IMR-90 (cell line): ENCODE measurements at regions not wholly inside any gene's neighbourhood (a gene's known extent, or its start where the extent isn't known, plus 50 kb on each side); places are given as distances from the start of the nearest gene placed in this dataset.
A peak's percentile ranks its signal among the peaks of the same experiment; 100 is the strongest.

Source experiments
- ATAC-seq: fragments of 200-7000 bp; cut with Tn5 transposase; 2 replicates; pipeline ENCODE4 v1.9.1; 2020; ENCODE audit warnings: low read depth, mild to moderate bottlenecking, moderate library complexity
- BruUV-seq: library from RNA; stranded (reverse); fragments of 400-500 nt; replicated peaks from 2 replicates; lab custom pipeline; 2021; lab: Mats Ljungman, UMichigan
- CTCF ChIA-PET: fragments of 300-600 bp; formaldehyde crosslinking; extraction: SDS; loops from one replicate; lab custom pipeline; 2021; ENCODE audit warnings: antibody characterized with exemption; lab: Yijun Ruan, JAX
- POLR2A ChIA-PET: fragments of 300-600 bp; sonication (Branson Sonifier 250); formaldehyde crosslinking; loops from one replicate; lab custom pipeline; 2022; ENCODE audit warnings: antibody characterized with exemption; ENCODE audit not compliant: unreplicated experiment; lab: Charles Lee
- DNase-seq: peaks from one replicate; pipeline ENCODE4 v3.0.0; 2013
- H2AFZ ChIP-seq: replicated peaks from 2 replicates; pipeline ENCODE3; 2013; ENCODE audit warnings: low read length, mild to moderate bottlenecking; ENCODE audit not compliant: poor library complexity
- H2AK5ac ChIP-seq: 2 replicates; pipeline ENCODE4 v1.6.1; 2013; ENCODE audit warnings: low read depth, low read length, inconsistent platforms
- H2AK9ac ChIP-seq: replicated peaks from 2 replicates; pipeline ENCODE3; 2013; ENCODE audit warnings: mild to moderate bottlenecking, low read depth, low read length, moderate library complexity; ENCODE audit not compliant: poor library complexity
- H2BK120ac ChIP-seq: 2 replicates; pipeline ENCODE4 v1.6.1; 2013; ENCODE audit warnings: low read depth, low read length, inconsistent platforms
- H2BK15ac ChIP-seq: 3 replicates; pipeline ENCODE4 v1.6.1; 2013; ENCODE audit warnings: low read depth, low read length, inconsistent platforms
- H2BK20ac ChIP-seq: 2 replicates; pipeline ENCODE4 v1.6.1; 2013; ENCODE audit warnings: low read depth, mild to moderate bottlenecking, inconsistent platforms, low read length, moderate library complexity
- H2BK5ac ChIP-seq: 2 replicates; pipeline ENCODE4 v1.6.1; 2013; ENCODE audit warnings: mild to moderate bottlenecking, low read depth, low read length, inconsistent platforms; ENCODE audit not compliant: poor library complexity, severe bottlenecking
- H3K14ac ChIP-seq: replicated peaks from 2 replicates; pipeline ENCODE4 v1.6.1; 2013; ENCODE audit warnings: low read depth, low read length, inconsistent platforms
- H3K18ac ChIP-seq: 2 replicates; pipeline ENCODE4 v1.6.1; 2013; ENCODE audit warnings: low read depth, low read length, control low read depth
- H3K23ac ChIP-seq: 2 replicates; pipeline ENCODE4 v1.6.1; 2013; ENCODE audit warnings: low read depth, low read length, inconsistent platforms
- H3K27ac ChIP-seq: 2 replicates; pipeline ENCODE4 v1.5.1; 2013; ENCODE audit warnings: mild to moderate bottlenecking, control low read depth, low read length; ENCODE audit not compliant: insufficient read depth
- H3K27me3 ChIP-seq: 2 replicates; pipeline ENCODE4 v1.6.1; 2013; ENCODE audit warnings: low read length; ENCODE audit not compliant: control insufficient read depth, insufficient read depth
- H3K36me3 ChIP-seq: 2 replicates; pipeline ENCODE4 v1.6.1; 2013; ENCODE audit warnings: low read length, mixed read lengths; ENCODE audit not compliant: control insufficient read depth, insufficient read depth
- H3K4ac ChIP-seq: 2 replicates; pipeline ENCODE4 v1.6.1; 2013; ENCODE audit warnings: low read depth, low read length, inconsistent platforms
- H3K4me1 ChIP-seq: 2 replicates; pipeline ENCODE4 v1.6.1; 2013; ENCODE audit warnings: low read length, mixed read lengths; ENCODE audit not compliant: control insufficient read depth, insufficient read depth
- H3K4me2 ChIP-seq: 2 replicates; pipeline ENCODE4 v1.6.1; 2013; ENCODE audit warnings: low read depth, mild to moderate bottlenecking, control low read depth, low read length, moderate library complexity
- H3K4me3 ChIP-seq: 2 replicates; pipeline ENCODE4 v1.5.1; 2013; ENCODE audit warnings: low read depth, mild to moderate bottlenecking, control low read depth, low read length, moderate library complexity; ENCODE audit not compliant: insufficient read depth
- H3K56ac ChIP-seq: 2 replicates; pipeline ENCODE4 v1.6.1; 2013; ENCODE audit warnings: low read length, inconsistent platforms; ENCODE audit not compliant: insufficient read depth; ENCODE audit errors: extremely low read depth
- H3K79me1 ChIP-seq, 2 experiments: 2 replicates each; pipeline ENCODE4 v1.6.1; 2013; ENCODE audit warnings: low read length in 2 of 2, inconsistent platforms in 1 of 2, low read depth in 1 of 2
- H3K9ac ChIP-seq: 2 replicates; pipeline ENCODE4 v1.6.1; 2013; ENCODE audit warnings: low read depth, low read length, control low read depth
- H3K9me1 ChIP-seq: 2 replicates; pipeline ENCODE4 v1.6.1; 2013; ENCODE audit warnings: low read length, inconsistent platforms; ENCODE audit not compliant: insufficient read depth
- H3K9me3 ChIP-seq: 2 replicates; pipeline ENCODE4 v1.6.1; 2013; ENCODE audit warnings: low read length; ENCODE audit not compliant: control insufficient read depth, insufficient read depth
- H4K20me1 ChIP-seq: 2 replicates; pipeline ENCODE4 v1.6.1; 2013; ENCODE audit warnings: low read length, inconsistent platforms; ENCODE audit not compliant: insufficient read depth
- H4K5ac ChIP-seq: 2 replicates; pipeline ENCODE4 v1.6.1; 2013; ENCODE audit warnings: mild to moderate bottlenecking, low read depth, low read length, control low read depth
- H4K8ac ChIP-seq, 2 experiments: 2 replicates each; pipeline ENCODE4 v1.6.1; 2013; ENCODE audit warnings: low read depth in 2 of 2, low read length in 2 of 2, control low read depth in 1 of 2, inconsistent platforms in 1 of 2
- H4K91ac ChIP-seq: 2 replicates; pipeline ENCODE4 v1.6.1; 2013; ENCODE audit warnings: low read depth, low read length, inconsistent platforms; ENCODE audit not compliant: insufficient read depth
- BHLHE40 ChIP-seq: fragments of 150-350 bp; IDR thresholded peaks from 2 replicates; pipeline ENCODE4 v1.6.1; 2016; ENCODE audit warnings: mild to moderate bottlenecking, low read depth, low read length
- CEBPB ChIP-seq: IDR thresholded peaks from 2 replicates; pipeline ENCODE4 v1.6.1; 2012; ENCODE audit warnings: low read depth, low read length, improper control_type of control experiment
- MAZ ChIP-seq: IDR thresholded peaks from 2 replicates; pipeline ENCODE4 v1.6.1; 2012; ENCODE audit warnings: low read depth, mild to moderate bottlenecking, low read length, improper control_type of control experiment, moderate library complexity, borderline replicate concordance
- SMC3 ChIP-seq: fragments of 150-350 bp; IDR thresholded peaks from 2 replicates; pipeline ENCODE4 v1.6.1; 2016; ENCODE audit warnings: low read depth, mild to moderate bottlenecking, antibody characterized with exemption, low read length, moderate library complexity
- WGBS, 2 experiments: methylation state at CpG; one replicate each; pipeline versions ENCODE4 v1.1.5 to v1.1.7; 2013; ENCODE audit warnings: missing lambda C conversion rate in 2 of 2; ENCODE audit not compliant: insufficient read length in 1 of 2; ENCODE audit errors: extremely low coverage in 2 of 2; 5-methylcytosine and 5-hydroxymethylcytosine counted together
- dilution Hi-C: fragments of 300-500 bp; cut with HindIII; formaldehyde crosslinking; loops from one replicate; pipeline ENCODE4 v1.14.3; 2018; ENCODE audit warnings: low sequenced_read_pairs; ENCODE audit not compliant: unreplicated experiment
- in situ Hi-C: fragments of 300-500 bp; cut with MboI; formaldehyde crosslinking; loops from 3 replicates; pipeline ENCODE4 v1.14.3; 2019; ENCODE audit warnings: low sequenced_read_pairs, inconsistent platforms, mixed read lengths
- intact Hi-C: fragments of 100-400 bp; cut with micrococcal nuclease; formaldehyde crosslinking; loops from 2 replicates; pipeline ENCODE4 v1.10.0; 2022
- TF ChIP-seq, protein P1 (sequence below): fragments of 150-350 bp; IDR thresholded peaks from 2 replicates; pipeline ENCODE4 v1.6.1; 2017; ENCODE audit warnings: mild to moderate bottlenecking, antibody characterized with exemption, low read length, low read depth

DNA sequence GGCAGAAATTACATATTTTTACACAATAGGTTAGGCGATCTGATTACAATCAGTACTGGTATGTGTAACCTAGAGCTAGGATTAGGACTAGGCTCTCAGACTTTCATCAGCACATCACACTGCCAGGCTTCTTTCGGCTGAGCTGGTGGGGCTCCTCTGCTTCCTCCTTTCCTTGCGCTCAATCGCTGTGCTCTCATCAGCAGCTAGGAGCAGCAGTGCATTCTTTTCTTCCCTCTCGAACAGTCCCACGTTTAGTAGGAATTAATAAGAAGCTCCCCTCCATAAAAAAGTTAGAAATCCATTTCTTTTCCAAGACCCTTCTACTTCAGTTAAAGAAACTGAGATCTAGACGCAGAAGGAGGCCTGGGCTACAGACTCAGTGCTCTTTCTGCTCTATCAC is 350.4 kb downstream of the SPRY1 start:
- Histone ChIP-seq H3K27me3 (no peaks in the 10 kb centered on the region), H3K9ac (no peak overlapping the region), H4K20me1 (no peaks in the 10 kb centered on the region), H4K8ac (no peak overlapping the region), H3K4me2 (no peak overlapping the region), H2BK15ac (no peak overlapping the region), H2AK5ac (no peak overlapping the region), H4K5ac (no peak overlapping the region), H3K56ac (no peak overlapping the region), H2BK20ac (no peak overlapping the region), H3K23ac (no peak overlapping the region), H3K4me3 (no peak overlapping the region), H3K14ac (no peak overlapping the region), H2AK9ac (no peak overlapping the region), H3K4ac (no peak overlapping the region), H3K4me1 (peaks cover 2% of the 10 kb centered on the region; the same call in 1 of the 2 replicates), H2BK5ac (no peak overlapping the region), H3K79me1 (no peaks in the 10 kb centered on the region), H3K9me3 (no peaks in the 10 kb centered on the region), H4K91ac (no peak overlapping the region), H3K36me3 (no peaks in the 10 kb centered on the region), H3K9me1 (0 out of 2 replicates have a peak, but pooled peaks cover 3% of the 10 kb centered on the region), H3K18ac (no peak overlapping the region), H2BK120ac (no peak overlapping the region), H2AFZ (peak overlapping the region; percentile 62), H3K27ac (no peak overlapping the region)
- intact Hi-C loops = no loop called here
- DNase-seq = no peak
- no peak for ATAC-seq
- dilution Hi-C loops = no loop called here
- CTCF ChIA-PET = interaction anchor here (1.4 kb wide), 1 partner anchor 35 kb away, joined by 3 read pairs; no protein-coding TSS in a partner anchor
- in situ Hi-C loops = no loop called here
- no TSS peak for BruUV-seq
- 62% methylated on average over 2 of the region's 7 CpGs; no CpG with 5 or more reads in 1 of the 2 experiments for WGBS, 2 experiments
- POLR2A ChIA-PET = no interaction called here
- TF ChIP-seq, protein P1, sequence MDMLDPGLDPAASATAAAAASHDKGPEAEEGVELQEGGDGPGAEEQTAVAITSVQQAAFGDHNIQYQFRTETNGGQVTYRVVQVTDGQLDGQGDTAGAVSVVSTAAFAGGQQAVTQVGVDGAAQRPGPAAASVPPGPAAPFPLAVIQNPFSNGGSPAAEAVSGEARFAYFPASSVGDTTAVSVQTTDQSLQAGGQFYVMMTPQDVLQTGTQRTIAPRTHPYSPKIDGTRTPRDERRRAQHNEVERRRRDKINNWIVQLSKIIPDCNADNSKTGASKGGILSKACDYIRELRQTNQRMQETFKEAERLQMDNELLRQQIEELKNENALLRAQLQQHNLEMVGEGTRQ = no peak
- TF ChIP-seq SMC3 = no peak
- no peak for TF ChIP-seq CEBPB
- TF ChIP-seq BHLHE40 = no peak
- no peak for TF ChIP-seq MAZ
